SK-N-SH (cell line): ENCODE measurements at regions not wholly inside any gene's neighbourhood (a gene's known extent, or its start where the extent isn't known, plus 50 kb on each side); places are given as distances from the start of the nearest gene placed in this dataset.

ENCODE experiments used
- CTCF ChIA-PET: fragments of 300-600, 350-600 bp; formaldehyde crosslinking; extraction: SDS; loops from one replicate; lab custom pipeline; 2021; lab: Yijun Ruan, JAX
- POLR2A ChIA-PET: fragments of 350-600 bp; sonication (Branson Sonifier 250); formaldehyde crosslinking; extraction: SDS; loops from one replicate; lab custom pipeline; 2020; ENCODE audit warnings: antibody characterized with exemption, inconsistent platforms; lab: Yijun Ruan, JAX
- DNase-seq: peaks from one replicate; pipeline ENCODE4 v3.0.0; 2012
- H2AFZ ChIP-seq: fragments of 200-600 bp; sonication (generic); 2 replicates; pipeline ENCODE4 v1.8.1; 2016; ENCODE audit warnings: antibody characterized with exemption, mild to moderate bottlenecking, low read depth
- H3F3A ChIP-seq: fragments of 200-600 bp; sonication (generic); replicated peaks from 2 replicates; pipeline ENCODE3; 2016; ENCODE audit warnings: antibody characterized with exemption, mild to moderate bottlenecking; ENCODE audit not compliant: insufficient read depth
- H3K27ac ChIP-seq, 2 experiments: fragments of 200-500 bp in 1 of 2; fragments of 200-600 bp in 1 of 2; sonication (Bioruptor generic) in 1 of 2; sonication (generic), shearing (Covaris generic) in 1 of 2; 2 replicates each; pipeline versions ENCODE4 v1.5.1 to v1.6.1; 2014 to 2016; ENCODE audit warnings: low read depth in 2 of 2, inconsistent platforms in 1 of 2, low read length in 1 of 2, mild to moderate bottlenecking in 1 of 2, mixed read lengths in 1 of 2
- H3K27me3 ChIP-seq: fragments of 200-600 bp; sonication (generic), shearing (Covaris generic); 2 replicates; pipeline ENCODE4 v1.6.1; 2016; ENCODE audit warnings: mixed run types; ENCODE audit not compliant: insufficient read depth
- H3K36me3 ChIP-seq, 2 experiments: fragments of 200-500 bp in 1 of 2; fragments of 200-600 bp in 1 of 2; sonication (Bioruptor generic) in 1 of 2; sonication (generic) in 1 of 2; replicated peaks in 1 of 2; 2 replicates each; pipeline versions ENCODE3 to v1.5.1; 2014 to 2016; ENCODE audit warnings: low read length in 1 of 2, mild to moderate bottlenecking in 1 of 2; ENCODE audit not compliant: insufficient read depth in 2 of 2, control insufficient read depth in 1 of 2
- H3K4me1 ChIP-seq, 2 experiments: fragments of 200-500 bp in 1 of 2; fragments of 200-600 bp in 1 of 2; sonication (Bioruptor generic) in 1 of 2; sonication (generic), shearing (Covaris generic) in 1 of 2; 2 replicates each; pipeline versions ENCODE4 v1.5.1 to v1.6.1; 2014 to 2016; ENCODE audit warnings: low read depth in 1 of 2, low read length in 1 of 2, mixed run types in 1 of 2; ENCODE audit not compliant: insufficient read depth in 2 of 2, control insufficient read depth in 1 of 2
- H3K4me2 ChIP-seq: fragments of 200-600 bp; sonication (generic), shearing (Covaris generic); 2 replicates; pipeline ENCODE4 v1.6.1; 2017; ENCODE audit warnings: mixed run types
- H3K4me3 ChIP-seq, 2 experiments: fragments of 200-500 bp in 1 of 2; fragments of 200-600 bp in 1 of 2; sonication (Bioruptor generic) in 1 of 2; sonication (generic), shearing (Covaris generic) in 1 of 2; 2 replicates each; pipeline versions ENCODE4 v1.5.1 to v1.8.1; 2014 to 2016; ENCODE audit warnings: low read depth in 2 of 2, inconsistent platforms in 1 of 2, low read length in 1 of 2, mild to moderate bottlenecking in 1 of 2, mixed read lengths in 1 of 2, moderate library complexity in 1 of 2
- H3K79me2 ChIP-seq: fragments of 200-600 bp; sonication (generic); 2 replicates; pipeline ENCODE4 v1.8.1; 2017; ENCODE audit warnings: mild to moderate bottlenecking; ENCODE audit not compliant: insufficient read depth
- H3K9ac ChIP-seq: fragments of 200-600 bp; sonication (generic); 2 replicates; pipeline ENCODE4 v1.6.1; 2017; ENCODE audit warnings: mixed run types
- H3K9me2 ChIP-seq: fragments of 200-600 bp; sonication (generic); 2 replicates; pipeline ENCODE4 v1.6.1; 2017; ENCODE audit warnings: mixed run types
- H3K9me3 ChIP-seq: fragments of 200-600 bp; sonication (generic); 2 replicates; pipeline ENCODE4 v1.6.1; 2017; ENCODE audit warnings: mixed run types, mild to moderate bottlenecking, moderate library complexity
- H4K20me1 ChIP-seq: fragments of 200-600 bp; sonication (generic); 2 replicates; pipeline ENCODE4 v1.6.1; 2017; ENCODE audit warnings: mild to moderate bottlenecking, mixed run types; ENCODE audit not compliant: insufficient read depth
- CHD2 ChIP-seq: fragments of 150-350 bp; IDR thresholded peaks from 2 replicates; pipeline ENCODE4 v1.6.1; 2018; ENCODE audit warnings: low read length; ENCODE audit not compliant: partially characterized antibody
- CTCF ChIP-seq: fragments of 200-600 bp; sonication (generic); IDR thresholded peaks from 2 replicates; pipeline ENCODE4 v1.6.1; 2017; ENCODE audit warnings: antibody characterized with exemption, mild to moderate bottlenecking, moderate library complexity
- ELF1 ChIP-seq: IDR thresholded peaks from 2 replicates; pipeline ENCODE4 v1.4.0; 2012
- FOXJ3 ChIP-seq: sonication (generic); formaldehyde crosslinking; IDR thresholded peaks from 2 replicates; pipeline ENCODE4 v1.5.1; 2020; ENCODE audit warnings: mild to moderate bottlenecking, missing genetic modification reagents
- GABPA ChIP-seq: IDR thresholded peaks from 2 replicates; pipeline ENCODE4 v1.4.0; 2012; ENCODE audit warnings: low read depth, mild to moderate bottlenecking
- JUND ChIP-seq: IDR thresholded peaks from 2 replicates; pipeline ENCODE4 v1.4.0; 2012
- NFIC ChIP-seq: IDR thresholded peaks from 2 replicates; pipeline ENCODE4 v1.4.0; 2012; ENCODE audit warnings: borderline replicate concordance
- PBX3 ChIP-seq: IDR thresholded peaks from 2 replicates; pipeline ENCODE4; 2012
- POLR2AphosphoS5 ChIP-seq: IDR thresholded peaks from 2 replicates; pipeline ENCODE4 v1.6.1; 2012; ENCODE audit warnings: low read depth, low read length
- RAD21 ChIP-seq: IDR thresholded peaks from 2 replicates; pipeline ENCODE4 v1.6.1; 2012; ENCODE audit warnings: mild to moderate bottlenecking, low read length
- RCOR1 ChIP-seq: fragments of 150-350 bp; IDR thresholded peaks from 2 replicates; pipeline ENCODE4 v1.6.1; 2017; ENCODE audit warnings: antibody characterized with exemption, low read length
- REST ChIP-seq: IDR thresholded peaks from 2 replicates; pipeline ENCODE4 v1.6.1; 2012; ENCODE audit warnings: mild to moderate bottlenecking, low read depth, low read length, moderate library complexity
- RXRA ChIP-seq: IDR thresholded peaks from 2 replicates; pipeline ENCODE4 v1.4.0; 2012; ENCODE audit warnings: low read depth, mild to moderate bottlenecking, borderline replicate concordance
- SIN3A ChIP-seq: IDR thresholded peaks from 2 replicates; pipeline ENCODE4 v1.6.1; 2012; ENCODE audit warnings: low read depth, mild to moderate bottlenecking, low read length, moderate library complexity, borderline replicate concordance
- SMC3 ChIP-seq: IDR thresholded peaks from 2 replicates; pipeline ENCODE4 v1.6.1; 2012; ENCODE audit warnings: low read depth, low read length, improper control_type of control experiment
- TAF1 ChIP-seq: IDR thresholded peaks from 2 replicates; pipeline ENCODE4 v1.6.1; 2012; ENCODE audit warnings: low read depth, mild to moderate bottlenecking, low read length, moderate library complexity, borderline replicate concordance
- TCF12 ChIP-seq: IDR thresholded peaks from 2 replicates; pipeline ENCODE4 v1.4.0; 2012
- TEAD4 ChIP-seq: IDR thresholded peaks from 2 replicates; pipeline ENCODE4 v1.4.0; 2012; ENCODE audit warnings: mild to moderate bottlenecking, borderline replicate concordance; ENCODE audit not compliant: insufficient read depth
- USF1 ChIP-seq: IDR thresholded peaks from 2 replicates; pipeline ENCODE4 v1.4.0; 2012; ENCODE audit warnings: low read depth, borderline replicate concordance
- WGBS: methylation state at CpG from one replicate; pipeline ENCODE4 v1.1.6; 2017; ENCODE audit warnings: low lambda C conversion rate; 5-methylcytosine and 5-hydroxymethylcytosine counted together

GRCh38 chr2:39932198-39932597, 153.1 kb upstream of the THUMPD2 start:
- Histone ChIP-seq H3K9me3 (no peaks in the 10 kb centered on the region), H3K36me3 (no peaks in the 10 kb centered on the region), H4K20me1 (no peaks in the 10 kb centered on the region), H3F3A (no peaks in the 10 kb centered on the region), H3K4me2 (no peak overlapping the region), H3K9ac (no peak overlapping the region), H3K4me1 (no peaks in the 10 kb centered on the region; a peak in 1 of 4 replicates), H3K4me3 (no peak overlapping the region), H3K27ac (no peak overlapping the region), H3K79me2 (no peaks in the 10 kb centered on the region), H3K9me2 (no peaks in the 10 kb centered on the region), H3K27me3 (no peaks in the 10 kb centered on the region), H2AFZ (no peak overlapping the region)
- ChIA-PET POLR2A (no interaction called here), CTCF (interaction anchor here (1.0 to 1.3 kb wide), 2 partner anchors 19 to 1482 kb away, joined by 4 read pairs; no protein-coding TSS in a partner anchor)
- no peak for DNase-seq
- 55% methylated on average over 3 of the region's 3 CpGs for WGBS
- TF ChIP-seq TCF12: 0 out of 2 replicates have a peak, but pooled peaks have one; percentile 5
- TF ChIP-seq RXRA: no peak
- no peak for TF ChIP-seq RAD21
- TF ChIP-seq SIN3A: no peak

- Histone ChIP-seq H3K9me2 (no peaks in the 10 kb centered on the region), H3K27me3 (no peaks in the 10 kb centered on the region), H3K27ac (no peak overlapping the region), H3K36me3 (no peaks in the 10 kb centered on the region), H3F3A (no peaks in the 10 kb centered on the region), H2AFZ (no peak overlapping the region), H3K4me3 (no peak overlapping the region), H3K9me3 (no peaks in the 10 kb centered on the region), H3K9ac (no peak overlapping the region), H3K79me2 (no peaks in the 10 kb centered on the region), H3K4me1 (no peaks in the 10 kb centered on the region; a peak in 1 of 4 replicates), H3K4me2 (no peak overlapping the region), H4K20me1 (no peaks in the 10 kb centered on the region)
- POLR2A ChIA-PET: no interaction called here
- DNase-seq: no peak
- WGBS: 72% methylated on average over 7 of the region's 7 CpGs
- CTCF ChIA-PET: interaction anchor here (1.4 to 3.5 kb wide), 2 partner anchors 10 to 16 kb away, joined by 4 to 13 read pairs; no protein-coding TSS in a partner anchor
- TF ChIP-seq CTCF: no peak
- TF ChIP-seq RXRA: no peak
- TF ChIP-seq POLR2AphosphoS5: no peak
- TF ChIP-seq REST: no peak
- TF ChIP-seq SIN3A: no peak
- TF ChIP-seq CHD2: no peak
- no peak for TF ChIP-seq JUND
- no peak for TF ChIP-seq ELF1
- no peak for TF ChIP-seq TCF12
- no peak for TF ChIP-seq GABPA
- no peak for TF ChIP-seq PBX3
- no peak for TF ChIP-seq FOXJ3 (CRISPR knock-in tag)
- TF ChIP-seq USF1: no peak
- no peak for TF ChIP-seq TEAD4
- TF ChIP-seq RCOR1: no peak
- no peak for TF ChIP-seq TAF1
- TF ChIP-seq NFIC: no peak
- TF ChIP-seq SMC3: no peak
Observed at GRCh38 chr2:39930175-39930917, 151.3 kb upstream of the THUMPD2 start.
